Cardiac fibroblast (primary cell): ENCODE measurements at regions not wholly inside any gene's neighbourhood (a gene's known extent, or its start where the extent isn't known, plus 50 kb on each side); places are given as distances from the start of the nearest gene placed in this dataset.

Source experiments
- DNase-seq, 2 donors: peaks; one replicate each; pipeline versions ENCODE4 v3.0.0 to v3.0.0-alpha.2; 2010; ENCODE audit warnings: low read depth in 2 of 2
- H3K4me3 ChIP-seq, 2 donors: replicated peaks in 1 of 2; 1 replicate in 1 of 2; 2 replicates in 1 of 2; pipeline ENCODE4 v1.5.1; 2011; ENCODE audit warnings: low read depth in 2 of 2, low read length in 2 of 2, mild to moderate bottlenecking in 2 of 2, moderate library complexity in 1 of 2
- TF ChIP-seq, protein P1 (sequence below): IDR thresholded peaks from one replicate; pipeline ENCODE4 v1.5.1; 2011; ENCODE audit warnings: low read depth, mild to moderate bottlenecking, low read length, inconsistent platforms

DNA sequence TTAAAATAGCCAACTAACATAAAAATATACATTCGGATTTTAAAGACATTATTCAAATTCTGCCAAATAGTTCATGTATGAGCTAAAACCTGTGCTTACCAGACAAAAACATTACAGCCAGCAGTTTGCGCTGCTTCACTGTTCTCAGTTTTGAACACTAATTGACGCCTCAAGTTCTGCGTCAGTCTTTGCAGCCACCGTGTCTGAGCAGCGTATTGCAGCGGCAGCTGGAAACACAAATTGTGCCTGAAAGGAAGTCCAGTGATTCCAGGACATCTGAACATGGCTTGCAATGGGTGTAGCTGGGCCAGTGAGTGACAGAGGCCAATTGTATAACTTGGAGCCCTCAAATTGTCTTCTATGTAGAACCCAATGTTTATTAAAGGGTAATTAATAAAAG is 267.6 kb downstream of the TFCP2L1 start:
- DNase-seq: no peak
- TF ChIP-seq, protein P1, sequence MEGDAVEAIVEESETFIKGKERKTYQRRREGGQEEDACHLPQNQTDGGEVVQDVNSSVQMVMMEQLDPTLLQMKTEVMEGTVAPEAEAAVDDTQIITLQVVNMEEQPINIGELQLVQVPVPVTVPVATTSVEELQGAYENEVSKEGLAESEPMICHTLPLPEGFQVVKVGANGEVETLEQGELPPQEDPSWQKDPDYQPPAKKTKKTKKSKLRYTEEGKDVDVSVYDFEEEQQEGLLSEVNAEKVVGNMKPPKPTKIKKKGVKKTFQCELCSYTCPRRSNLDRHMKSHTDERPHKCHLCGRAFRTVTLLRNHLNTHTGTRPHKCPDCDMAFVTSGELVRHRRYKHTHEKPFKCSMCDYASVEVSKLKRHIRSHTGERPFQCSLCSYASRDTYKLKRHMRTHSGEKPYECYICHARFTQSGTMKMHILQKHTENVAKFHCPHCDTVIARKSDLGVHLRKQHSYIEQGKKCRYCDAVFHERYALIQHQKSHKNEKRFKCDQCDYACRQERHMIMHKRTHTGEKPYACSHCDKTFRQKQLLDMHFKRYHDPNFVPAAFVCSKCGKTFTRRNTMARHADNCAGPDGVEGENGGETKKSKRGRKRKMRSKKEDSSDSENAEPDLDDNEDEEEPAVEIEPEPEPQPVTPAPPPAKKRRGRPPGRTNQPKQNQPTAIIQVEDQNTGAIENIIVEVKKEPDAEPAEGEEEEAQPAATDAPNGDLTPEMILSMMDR: no peak
- no peak overlapping the region for H3K4me3 ChIP-seq

DNA sequence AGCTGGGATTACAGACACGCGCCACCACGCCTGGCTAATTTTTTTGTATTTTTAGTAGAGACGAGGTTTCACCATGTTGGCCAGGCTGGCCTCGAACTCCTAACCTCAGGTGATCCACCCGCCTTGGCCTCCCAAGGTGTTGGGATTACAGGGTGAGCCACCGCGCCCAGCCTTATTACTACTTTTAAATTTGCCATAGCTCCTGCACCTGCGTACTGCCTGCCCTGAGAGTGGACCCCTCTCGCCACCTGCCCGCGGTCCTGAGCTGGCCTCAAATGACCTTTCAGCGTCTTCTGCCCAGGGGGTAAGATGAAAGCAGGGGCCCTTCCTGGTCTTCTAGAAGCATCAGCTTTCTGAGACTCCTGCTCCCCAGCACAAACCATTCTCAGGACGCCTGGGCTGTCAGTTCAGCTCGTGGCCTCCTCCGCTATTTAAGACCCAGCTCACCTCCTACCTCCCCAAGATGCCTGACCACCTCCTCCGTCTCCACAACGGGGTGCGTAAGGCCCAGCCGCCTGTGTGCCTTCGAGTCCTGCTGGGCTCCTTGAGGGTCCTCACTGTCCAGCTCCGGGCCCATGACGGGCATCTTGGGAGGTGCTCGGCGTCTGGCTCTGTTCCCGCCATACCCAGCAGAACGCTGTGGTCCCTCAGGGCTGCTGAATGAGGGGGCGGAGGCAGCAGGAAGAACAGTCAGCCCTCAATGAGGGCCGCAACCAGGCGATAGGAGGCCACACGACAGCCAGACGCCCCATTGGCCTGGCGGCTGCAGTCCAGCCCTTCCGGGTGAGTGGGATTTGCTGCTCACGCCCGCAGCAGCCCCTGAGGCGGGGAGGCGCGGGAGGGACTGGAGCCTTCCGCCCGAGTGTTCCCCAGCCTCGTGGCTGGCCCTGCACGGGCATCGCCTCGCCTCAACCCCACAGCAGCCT is 266.6 kb downstream of the TFCP2L1 start:
- TF ChIP-seq, protein P1: no peak
- H3K4me3 ChIP-seq: no peak overlapping the region
- peak; percentile 21 to 61 for DNase-seq

DNA sequence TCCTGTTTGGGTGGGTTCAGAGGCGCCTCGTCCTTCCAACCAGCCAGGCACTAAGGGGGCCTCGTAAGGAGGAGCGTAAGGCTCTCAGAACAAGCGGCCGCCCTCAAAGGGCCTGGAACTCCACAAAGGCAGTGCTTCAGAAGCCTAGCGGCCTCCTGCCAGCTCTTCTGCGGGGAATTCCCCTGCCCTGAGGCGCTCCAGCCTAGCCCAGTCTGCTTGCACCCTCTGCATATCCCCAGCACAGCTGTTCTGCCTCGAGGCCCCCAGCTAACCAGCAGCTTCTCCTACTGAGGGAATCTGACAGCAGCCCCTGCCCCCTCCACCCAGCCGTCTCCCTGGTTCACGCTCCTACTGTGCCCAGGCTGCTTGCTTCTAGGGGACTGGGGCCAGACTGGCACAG is 265.9 kb downstream of the TFCP2L1 start:
- peak; percentile 12 to 35 for DNase-seq
- TF ChIP-seq, protein P1: no peak
- H3K4me3 ChIP-seq: no peak overlapping the region

DNA sequence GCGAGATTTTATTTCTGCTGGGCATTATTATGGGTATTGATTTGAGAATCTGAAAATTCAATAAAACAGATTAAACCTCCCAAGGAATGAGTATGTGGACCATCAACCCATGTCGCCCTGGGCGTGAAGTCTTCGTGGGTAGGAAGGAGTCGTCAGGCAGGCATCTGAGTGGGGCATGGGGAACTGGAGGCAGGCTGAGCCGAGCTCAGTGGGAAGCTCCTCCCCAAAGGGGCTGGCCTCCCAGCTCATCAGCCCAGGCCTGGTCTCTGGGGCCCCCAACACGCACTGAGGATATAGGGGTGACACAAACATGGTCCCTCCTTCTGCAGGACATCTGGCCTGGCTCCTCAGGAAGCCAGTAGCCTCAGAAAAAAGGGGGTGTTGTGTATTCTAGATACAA is 265.2 kb downstream of the TFCP2L1 start:
- TF ChIP-seq, protein P1: no peak
- no peak for DNase-seq
- no peak overlapping the region for H3K4me3 ChIP-seq

DNA sequence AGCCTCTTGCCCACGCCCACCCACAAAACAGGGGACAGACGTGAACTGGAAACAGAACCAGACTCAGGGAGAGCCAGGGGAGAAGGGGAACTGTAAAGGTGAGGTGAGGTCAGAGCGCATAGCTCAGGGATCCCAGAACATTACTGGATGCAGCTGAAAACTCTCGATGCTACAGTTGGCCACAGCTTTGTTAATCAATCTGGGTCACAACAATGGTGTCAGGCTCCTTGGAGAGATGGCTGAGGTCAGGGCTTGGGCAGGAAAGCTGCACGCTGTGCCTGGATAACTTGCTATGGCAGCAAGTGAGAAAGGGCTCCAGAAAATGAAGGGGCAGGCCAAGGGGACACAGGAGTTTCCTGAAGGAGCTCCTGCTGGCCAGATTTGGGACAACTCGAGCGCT is 263.3 kb downstream of the TFCP2L1 start:
- TF ChIP-seq, protein P1: no peak
- H3K4me3 ChIP-seq: no peak overlapping the region
- DNase-seq: no peak

DNA sequence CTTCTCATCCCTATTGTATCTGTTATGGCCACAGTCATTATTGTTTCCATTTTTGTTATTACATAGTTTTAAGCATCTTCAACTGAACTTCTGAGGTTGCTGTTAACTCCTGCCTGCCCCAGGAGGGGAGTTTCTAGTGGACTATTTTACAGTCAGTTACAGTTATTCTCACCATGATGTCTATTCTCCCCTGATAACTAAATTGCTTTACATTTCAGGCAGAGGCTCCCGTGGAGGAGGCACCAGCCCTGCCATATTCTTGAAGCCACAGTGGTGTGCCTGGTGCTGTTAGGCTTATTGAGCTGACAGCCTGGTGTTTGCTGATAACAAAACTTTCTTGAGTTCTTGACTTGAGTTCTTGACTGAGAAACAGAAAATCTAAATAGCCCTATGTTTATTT is 256.4 kb downstream of the TFCP2L1 start:
- TF ChIP-seq, protein P1: no peak
- no peak overlapping the region for H3K4me3 ChIP-seq
- DNase-seq: no peak
